ENCODE measurements at regions not wholly inside any gene's neighbourhood (a gene's known extent, or its start where the extent isn't known, plus 50 kb on each side); places are given as distances from the start of the nearest gene placed in this dataset.

GRCh38 chr2:129884221-129884786, 95.2 kb upstream of the RAB6C start:
- Histone ChIP-seq H3K4me1 (peaks cover 4% of the 10 kb centered on the region; the same call in 1 of the 2 replicates), H3K27me3 (replicated peaks; ENCODE audit: control insufficient read depth, insufficient read depth, low read length) (peaks cover 1% of the 10 kb centered on the region; the same call in 1 of the 2 replicates), H3K9me3 (no peaks in the 10 kb centered on the region), H3K36me3 (ENCODE audit: control insufficient read depth, insufficient read depth, low read length) (no peaks in the 10 kb centered on the region), H3K4me3 (ENCODE audit: low read depth, low read length) (no peak overlapping the region)
- TF ChIP-seq, protein P1, sequence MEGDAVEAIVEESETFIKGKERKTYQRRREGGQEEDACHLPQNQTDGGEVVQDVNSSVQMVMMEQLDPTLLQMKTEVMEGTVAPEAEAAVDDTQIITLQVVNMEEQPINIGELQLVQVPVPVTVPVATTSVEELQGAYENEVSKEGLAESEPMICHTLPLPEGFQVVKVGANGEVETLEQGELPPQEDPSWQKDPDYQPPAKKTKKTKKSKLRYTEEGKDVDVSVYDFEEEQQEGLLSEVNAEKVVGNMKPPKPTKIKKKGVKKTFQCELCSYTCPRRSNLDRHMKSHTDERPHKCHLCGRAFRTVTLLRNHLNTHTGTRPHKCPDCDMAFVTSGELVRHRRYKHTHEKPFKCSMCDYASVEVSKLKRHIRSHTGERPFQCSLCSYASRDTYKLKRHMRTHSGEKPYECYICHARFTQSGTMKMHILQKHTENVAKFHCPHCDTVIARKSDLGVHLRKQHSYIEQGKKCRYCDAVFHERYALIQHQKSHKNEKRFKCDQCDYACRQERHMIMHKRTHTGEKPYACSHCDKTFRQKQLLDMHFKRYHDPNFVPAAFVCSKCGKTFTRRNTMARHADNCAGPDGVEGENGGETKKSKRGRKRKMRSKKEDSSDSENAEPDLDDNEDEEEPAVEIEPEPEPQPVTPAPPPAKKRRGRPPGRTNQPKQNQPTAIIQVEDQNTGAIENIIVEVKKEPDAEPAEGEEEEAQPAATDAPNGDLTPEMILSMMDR (IDR thresholded peaks at IDR 0.05; ENCODE audit: insufficient read depth in 1 of 2, low read depth in 1 of 2, low read length in 1 of 2, severe bottlenecking in 1 of 2, unreplicated experiment in 1 of 2) = no peak
- no TSS peak for BruUV-seq (replicated peaks)
- H3K9me3 Mint-ChIP-seq (ENCODE audit: unreplicated experiment) = no peaks in the 10 kb centered on the region
- peaks cover 12% of the 10 kb centered on the region for H3K27me3 Mint-ChIP-seq (ENCODE audit: insufficient read depth, unreplicated experiment)
- H3K36me3 Mint-ChIP-seq (ENCODE audit: insufficient read depth, unreplicated experiment) = no peaks in the 10 kb centered on the region
- H3K4me1 Mint-ChIP-seq (ENCODE audit: low read depth, unreplicated experiment) = no peaks in the 10 kb centered on the region
- H3K4me3 Mint-ChIP-seq (ENCODE audit: unreplicated experiment) = no peak overlapping the region
- intact Hi-C loops (cut with micrococcal nuclease; ENCODE audit: unreplicated experiment) = no loop called here
- ChIA-PET CTCF (no interaction called here), POLR2A (no interaction called here)
- H3K27ac Mint-ChIP-seq (ENCODE audit: unreplicated experiment) = no peak overlapping the region
- no peak for DNase-seq

DNA sequence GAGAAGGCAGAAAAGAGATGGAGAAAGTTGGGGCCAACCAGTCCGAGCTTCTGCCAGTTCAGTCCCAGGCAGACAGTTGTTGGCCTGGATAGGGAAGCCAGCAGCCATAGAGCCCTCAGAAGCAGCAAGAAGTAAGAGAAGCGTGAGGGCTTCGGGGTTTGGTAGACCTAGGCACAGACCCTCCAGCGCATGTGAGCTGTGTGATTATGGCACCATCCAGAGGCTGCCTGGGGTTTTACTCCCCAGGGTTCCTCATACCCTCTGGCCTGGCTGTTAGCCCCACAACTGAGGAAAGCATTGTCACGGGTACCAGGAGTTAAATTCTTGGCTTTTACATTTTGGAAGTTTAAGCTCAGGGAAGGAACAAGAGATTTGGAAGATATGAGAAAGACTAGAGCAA, 93.7 kb upstream of the RAB6C start:
- H3K4me1 Mint-ChIP-seq (ENCODE audit: low read depth, unreplicated experiment) = no peaks in the 10 kb centered on the region
- peaks cover 4% of the 10 kb centered on the region; the same call in 1 of the 2 replicates for H3K4me1 ChIP-seq
- no peak overlapping the region for H3K4me3 Mint-ChIP-seq (ENCODE audit: unreplicated experiment)
- peaks cover 18% of the 10 kb centered on the region for H3K27me3 Mint-ChIP-seq (ENCODE audit: insufficient read depth, unreplicated experiment)
- intact Hi-C loops (cut with micrococcal nuclease; ENCODE audit: unreplicated experiment) = no loop called here
- no peaks in the 10 kb centered on the region for H3K36me3 ChIP-seq (ENCODE audit: control insufficient read depth, insufficient read depth, low read length)
- TF ChIP-seq, protein P1 (IDR thresholded peaks at IDR 0.05; ENCODE audit: insufficient read depth in 1 of 2, low read depth in 1 of 2, low read length in 1 of 2, severe bottlenecking in 1 of 2, unreplicated experiment in 1 of 2) = peak in 1 of 2 experiments; percentile 3
- H3K27me3 ChIP-seq (replicated peaks; ENCODE audit: control insufficient read depth, insufficient read depth, low read length) = peaks cover 1% of the 10 kb centered on the region; the same call in 1 of the 2 replicates
- no peak overlapping the region for H3K27ac Mint-ChIP-seq (ENCODE audit: unreplicated experiment)
- H3K36me3 Mint-ChIP-seq (ENCODE audit: insufficient read depth, unreplicated experiment) = no peaks in the 10 kb centered on the region
- H3K4me3 ChIP-seq (ENCODE audit: low read depth, low read length) = no peak overlapping the region
- BruUV-seq (replicated peaks) = no TSS peak
- CTCF ChIA-PET = no interaction called here
- no peaks in the 10 kb centered on the region for H3K9me3 ChIP-seq
- POLR2A ChIA-PET = no interaction called here
- no peak for DNase-seq
- H3K9me3 Mint-ChIP-seq (ENCODE audit: unreplicated experiment) = no peaks in the 10 kb centered on the region

- BruUV-seq (replicated peaks) = no TSS peak
- H3K27me3 Mint-ChIP-seq (ENCODE audit: insufficient read depth, unreplicated experiment) = peaks cover 23% of the 10 kb centered on the region
- H3K36me3 Mint-ChIP-seq (ENCODE audit: insufficient read depth, unreplicated experiment) = no peaks in the 10 kb centered on the region
- H3K9me3 Mint-ChIP-seq (ENCODE audit: unreplicated experiment) = no peaks in the 10 kb centered on the region
- intact Hi-C loops (cut with micrococcal nuclease; ENCODE audit: unreplicated experiment) = no loop called here
- TF ChIP-seq, protein P1 (IDR thresholded peaks at IDR 0.05; ENCODE audit: insufficient read depth in 1 of 2, low read depth in 1 of 2, low read length in 1 of 2, severe bottlenecking in 1 of 2, unreplicated experiment in 1 of 2) = no peak
- H3K4me3 Mint-ChIP-seq (ENCODE audit: unreplicated experiment) = no peak overlapping the region
- H3K27me3 ChIP-seq (replicated peaks; ENCODE audit: control insufficient read depth, insufficient read depth, low read length) = peaks cover 1% of the 10 kb centered on the region; the same call in 1 of the 2 replicates
- H3K4me1 ChIP-seq = peaks cover 4% of the 10 kb centered on the region; the same call in 1 of the 2 replicates
- no peak overlapping the region for H3K4me3 ChIP-seq (ENCODE audit: low read depth, low read length)
- no peak overlapping the region for H3K27ac Mint-ChIP-seq (ENCODE audit: unreplicated experiment)
- POLR2A ChIA-PET = no interaction called here
- H3K9me3 ChIP-seq = no peaks in the 10 kb centered on the region
- DNase-seq = no peak
- H3K36me3 ChIP-seq (ENCODE audit: control insufficient read depth, insufficient read depth, low read length) = no peaks in the 10 kb centered on the region
- H3K4me1 Mint-ChIP-seq (ENCODE audit: low read depth, unreplicated experiment) = no peaks in the 10 kb centered on the region
- CTCF ChIA-PET = no interaction called here
These were observed 91.7 kb upstream of the RAB6C start for GRCh38 chr2:129887688-129888266.

All from Caco-2 (cell line).